Stimulated activated CD8-positive, alpha-beta memory T cell treated with anti-CD3 and anti-CD28 coated beads, Interleukin-7, amount 100 ng/mL, for 1 hour (primary cell): ENCODE measurements at regions not wholly inside any gene's neighbourhood (a gene's known extent, or its start where the extent isn't known, plus 50 kb on each side); places are given as distances from the start of the nearest gene placed in this dataset.
"Not testable (repeated sequence)": the region's sequence is repeated elsewhere in the genome, so short reads cannot be mapped to it uniquely, and the experiment has no call there.

ENCODE experiments used
- DNase-seq, 2 donors: peaks; one replicate each; pipeline ENCODE4 v3.0.0-alpha.2; 2020; ENCODE audit warnings: low read depth in 2 of 2

DNA sequence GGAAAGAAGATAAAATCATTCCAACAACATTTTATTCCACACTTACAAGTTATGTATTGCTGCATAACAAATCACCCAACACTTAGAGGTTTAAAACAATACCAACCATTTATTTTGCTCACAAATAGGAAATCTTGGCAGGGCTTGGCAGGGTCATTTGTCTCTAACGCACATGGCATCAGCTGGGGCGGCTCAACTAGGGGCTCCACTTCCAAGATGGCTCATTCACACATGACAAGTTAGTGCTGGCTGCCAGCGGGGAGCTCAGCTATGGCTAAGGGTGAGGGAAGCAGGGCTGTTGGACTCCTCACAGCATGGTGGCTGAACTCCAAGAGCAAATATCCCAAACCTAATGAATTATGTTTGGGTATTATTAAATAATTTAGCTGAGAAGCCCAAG lies 377.0 kb downstream of the ZNF674 start:
- no peak for DNase-seq

DNA sequence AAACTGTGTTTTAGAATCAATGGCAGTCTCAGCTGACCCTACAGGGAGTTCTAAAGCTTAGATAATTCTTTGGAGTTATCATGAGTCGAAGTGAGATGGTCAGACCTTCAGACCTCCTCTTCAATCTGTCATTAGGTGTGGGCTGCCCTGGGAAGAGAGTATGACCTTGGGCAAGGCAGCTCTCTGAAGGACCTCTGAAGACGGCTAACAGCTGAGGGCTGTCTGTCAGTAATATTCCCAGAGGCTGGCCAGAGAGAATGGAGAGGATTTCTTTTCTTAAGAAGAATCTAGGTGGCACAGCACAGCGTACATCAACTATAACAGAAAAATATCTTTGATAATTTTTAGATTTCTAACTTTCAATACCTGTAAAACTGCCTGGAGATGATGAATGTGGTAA lies 379.4 kb downstream of the ZNF674 start:
- no peak for DNase-seq

DNA sequence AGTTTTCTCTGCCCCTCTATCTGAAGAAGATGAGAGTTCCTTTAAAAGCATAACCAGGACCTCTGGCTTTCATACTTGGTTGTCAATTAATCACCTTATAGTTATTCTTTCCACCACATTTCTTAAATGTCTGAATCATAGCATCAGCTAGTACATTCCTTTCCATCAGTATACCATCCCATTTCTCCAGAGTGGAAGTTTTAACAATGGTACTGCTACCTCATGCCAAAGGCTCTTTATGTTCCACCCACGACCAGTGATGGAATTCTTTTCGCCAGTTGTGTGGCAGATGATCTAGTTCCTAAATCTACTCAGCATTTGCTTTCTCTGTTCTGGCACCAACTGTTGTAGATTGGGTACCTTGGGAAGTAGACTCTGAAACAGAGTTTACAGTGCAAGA lies 379.8 kb downstream of the ZNF674 start:
- no peak for DNase-seq

DNA sequence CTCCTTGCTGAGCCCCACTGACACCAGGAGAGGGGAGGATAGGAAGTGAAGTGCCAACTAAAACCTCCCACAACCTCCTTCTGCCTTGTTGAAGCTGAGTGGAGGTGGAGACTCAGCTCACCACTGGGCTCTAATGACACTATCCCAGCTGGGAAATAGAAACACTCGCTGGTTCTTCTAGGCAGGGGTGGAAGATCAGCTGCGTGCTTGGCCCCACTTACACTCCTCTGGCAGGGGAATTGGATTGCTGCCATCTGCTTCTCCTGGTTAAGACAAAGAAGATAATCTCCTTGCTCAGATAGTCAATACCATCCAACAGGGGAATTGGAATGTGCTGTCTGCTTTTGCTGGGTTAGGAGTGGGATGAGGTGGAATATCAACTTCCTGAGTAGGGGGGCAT lies 392.5 kb downstream of the ZNF674 start:
- no peak for DNase-seq

DNA sequence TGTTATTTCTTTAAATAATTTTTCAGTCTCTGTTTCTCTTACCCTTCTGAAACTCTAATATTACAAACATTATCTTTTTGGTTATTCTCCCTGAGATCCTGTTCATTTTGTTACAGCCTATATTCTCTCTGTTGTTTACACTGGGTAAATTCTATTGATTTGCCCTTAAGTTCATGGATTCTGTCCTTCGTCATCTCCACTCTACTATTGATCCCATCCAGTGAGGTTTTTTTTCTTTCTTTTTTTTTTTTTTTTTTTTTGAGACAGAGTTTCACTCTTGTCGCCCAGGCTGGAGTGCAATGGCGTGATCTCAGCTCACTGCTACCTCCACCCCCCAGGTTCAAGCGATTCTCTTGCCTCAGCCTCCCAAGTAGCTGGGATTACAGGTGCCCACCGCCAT lies 393.9 kb downstream of the ZNF674 start:
- DNase-seq, result not testable (repeated sequence)

DNA sequence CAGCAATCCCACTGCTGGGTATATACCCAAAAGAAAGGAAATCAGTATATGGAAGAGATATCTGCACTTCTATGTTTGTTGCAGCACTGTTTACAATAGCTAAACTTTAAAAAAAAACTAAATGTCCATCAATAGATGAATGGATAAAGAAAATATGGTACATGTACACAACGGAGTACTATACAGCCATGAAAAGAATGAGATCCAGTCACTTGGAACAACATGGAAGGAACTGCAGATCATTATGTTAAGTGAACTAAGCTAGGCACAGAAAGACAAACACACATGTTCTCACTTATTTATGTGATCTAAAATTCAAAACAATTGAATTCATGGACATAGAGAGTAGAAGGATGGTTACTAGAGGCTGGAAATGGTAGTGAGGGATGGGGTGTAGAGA lies 400.7 kb downstream of the ZNF674 start:
- DNase-seq, result no peak

DNA sequence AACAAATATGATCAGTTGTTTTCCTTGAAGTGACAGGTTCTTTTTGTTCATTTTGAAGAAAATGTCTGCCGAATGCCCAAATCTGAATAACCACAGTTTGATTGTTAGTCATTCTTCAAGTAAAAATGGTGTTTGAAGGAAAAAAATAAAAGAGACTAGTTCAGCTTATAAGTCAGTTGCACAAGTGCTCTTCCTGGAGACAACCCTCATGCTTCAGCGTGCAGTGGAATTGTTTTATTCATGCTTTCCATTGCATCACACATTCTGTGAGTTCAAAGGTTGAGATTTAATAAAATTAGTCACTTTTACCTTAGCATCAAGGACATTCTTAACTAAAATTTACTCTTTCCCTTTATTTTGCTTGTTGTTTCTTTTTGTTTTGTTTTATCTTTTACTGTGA lies 404.9 kb downstream of the ZNF674 start:
- DNase-seq, result no peak

DNA sequence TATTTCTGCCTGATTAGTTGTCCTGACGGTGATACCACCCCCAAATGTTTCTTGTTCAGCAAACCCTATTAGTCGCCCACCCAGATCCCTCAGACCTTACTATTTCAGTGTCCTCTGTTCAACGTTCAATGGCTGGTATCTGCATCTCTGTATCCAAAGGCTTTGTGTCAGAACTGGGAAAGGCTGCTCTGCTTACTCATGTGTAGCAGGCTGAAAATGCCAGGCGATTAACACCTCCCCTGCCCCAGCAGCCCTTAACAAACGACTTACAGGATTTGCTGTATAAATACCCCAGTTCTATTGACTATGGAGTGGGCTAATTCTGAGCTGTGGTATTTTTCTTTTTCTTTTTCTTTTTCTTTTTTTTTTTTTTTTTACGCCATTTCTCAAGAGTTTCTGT lies 415.0 kb downstream of the ZNF674 start:
- DNase-seq, result no peak

DNA sequence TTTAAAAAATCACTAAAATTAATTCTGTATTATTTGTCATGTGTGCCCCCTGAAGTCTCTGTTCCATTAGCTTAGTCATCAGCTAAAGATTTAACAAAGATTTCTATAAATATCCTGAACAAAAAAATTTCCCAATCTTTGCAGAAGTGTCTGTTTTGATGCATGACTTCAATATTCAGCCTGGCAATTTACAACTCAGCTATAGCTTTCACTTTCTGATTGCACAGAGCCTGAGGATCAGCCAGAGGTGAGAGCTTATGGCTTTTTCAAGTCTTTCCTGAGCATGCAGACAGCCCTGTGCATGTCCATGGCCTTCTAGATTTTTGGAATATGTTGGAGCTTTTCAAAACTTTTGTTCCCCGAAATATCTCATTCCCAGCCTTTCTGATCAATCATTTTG lies 420.1 kb downstream of the ZNF674 start:
- no peak for DNase-seq

DNA sequence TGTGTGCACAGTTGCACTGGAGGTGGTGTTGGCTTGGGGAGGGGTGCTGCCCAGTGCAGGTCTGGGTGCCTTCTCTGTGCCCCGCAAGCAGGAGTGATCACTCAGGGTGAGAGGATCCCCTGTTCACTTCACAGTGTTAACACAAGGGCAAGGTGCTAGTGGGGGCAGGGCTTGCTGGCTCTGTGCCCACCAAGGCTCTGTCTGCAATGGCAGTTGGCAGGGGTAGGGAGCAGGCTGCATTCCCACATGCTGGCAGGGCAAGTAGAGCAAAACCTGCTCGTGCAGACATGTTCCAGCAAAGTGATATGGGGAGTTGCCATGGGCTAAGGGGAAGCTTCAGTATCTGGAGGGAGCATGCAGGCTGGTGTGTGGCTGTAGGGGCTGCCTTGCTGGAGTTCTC lies 428.0 kb downstream of the ZNF674 start:
- no peak for DNase-seq

DNA sequence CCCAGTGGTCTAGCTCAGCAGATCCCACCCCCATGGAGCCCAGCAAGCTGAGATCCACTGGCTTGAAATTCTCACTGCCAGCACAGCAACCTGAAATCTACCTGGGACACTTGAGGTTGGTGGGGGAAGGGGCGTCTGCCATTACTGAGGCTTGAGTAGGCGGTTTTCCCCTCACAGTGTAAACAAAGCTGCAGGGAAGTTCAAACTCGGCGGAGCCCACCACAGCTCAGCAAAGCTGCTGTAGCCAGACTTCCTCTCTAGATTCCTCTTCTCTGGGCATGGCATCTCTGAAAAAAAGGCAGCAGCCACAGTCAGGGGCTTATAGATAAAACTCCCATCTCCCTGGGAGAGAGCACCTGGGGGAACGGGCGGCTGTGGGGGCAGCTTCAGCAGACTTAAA lies 457.9 kb downstream of the ZNF674 start:
- DNase-seq, result not testable (repeated sequence)

DNA sequence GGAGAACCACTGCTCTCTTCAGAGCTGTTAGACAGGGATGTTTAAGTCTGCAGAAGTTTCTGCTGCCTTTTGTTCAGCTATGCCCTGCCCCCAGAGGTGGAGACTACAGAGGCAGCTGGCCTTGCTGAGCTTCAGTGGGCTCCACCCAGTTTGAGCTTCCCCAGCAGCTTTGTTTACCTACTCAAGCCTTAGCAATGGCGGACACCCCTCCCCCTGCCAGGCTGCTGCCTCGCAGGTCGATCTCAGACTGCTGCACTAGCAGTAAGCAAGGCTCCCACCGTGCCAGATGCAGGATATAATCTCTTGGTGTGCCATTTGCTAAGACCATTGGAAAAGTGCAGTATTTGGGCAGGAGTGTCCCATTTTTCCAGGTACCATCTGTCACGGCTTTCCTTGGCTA lies 465.1 kb downstream of the ZNF674 start:
- not testable (repeated sequence) for DNase-seq

DNA sequence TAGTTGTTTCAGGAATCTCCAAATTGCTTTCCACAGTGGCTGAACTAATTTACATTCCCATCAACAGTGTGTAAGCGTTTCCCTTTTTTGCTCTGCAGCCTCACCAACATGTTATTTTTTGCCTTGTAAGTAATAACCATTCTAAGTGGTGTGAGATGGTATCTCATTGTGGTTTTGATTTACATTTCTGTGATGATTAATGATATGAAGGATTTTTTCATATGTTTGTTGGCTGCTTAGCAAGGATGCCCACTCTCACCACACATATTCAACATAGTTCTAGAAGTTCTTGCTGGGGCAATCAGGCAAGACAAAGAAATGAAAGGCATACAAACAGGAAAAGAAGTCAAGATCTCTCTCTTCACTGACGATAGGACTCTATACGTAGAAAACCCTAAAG lies 472.4 kb downstream of the ZNF674 start:
- DNase-seq, result no peak

DNA sequence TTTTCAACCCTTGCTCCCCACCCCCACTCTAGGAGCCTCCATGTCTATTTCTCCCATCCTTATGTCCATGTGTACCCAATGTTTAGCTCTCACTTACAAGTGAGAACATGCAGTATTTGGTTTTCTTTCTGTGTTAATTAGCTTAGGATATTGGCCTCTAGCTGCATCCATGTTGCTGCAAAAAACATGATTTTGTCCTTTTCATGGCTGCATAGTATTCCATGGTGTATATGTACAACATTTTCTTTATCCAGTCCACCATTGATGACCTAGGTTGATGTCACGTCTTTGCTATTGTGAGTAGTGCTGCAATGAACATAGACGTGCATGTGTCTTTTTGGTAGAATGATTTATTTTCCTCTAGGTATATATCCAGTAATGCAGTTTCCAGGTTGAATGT lies 472.8 kb downstream of the ZNF674 start:
- no peak for DNase-seq

DNA sequence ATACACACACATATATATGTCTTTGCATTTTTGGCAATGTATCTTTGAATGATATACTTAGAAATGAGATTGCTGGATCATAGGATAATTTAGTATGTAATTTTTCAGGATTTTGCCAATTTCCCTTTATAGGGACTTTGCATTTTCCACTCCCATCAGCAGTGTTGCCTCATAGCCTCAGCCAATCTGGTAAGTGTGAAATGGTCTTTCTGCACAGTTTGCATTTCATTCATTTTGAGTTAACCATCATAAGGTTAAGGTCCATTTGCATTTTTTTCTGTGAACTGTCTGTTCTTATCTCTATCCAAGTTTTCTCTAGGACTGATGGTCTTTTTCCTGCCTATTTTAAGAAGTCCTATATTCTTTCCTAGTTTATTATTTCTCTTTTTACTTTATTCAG lies 474.8 kb downstream of the ZNF674 start:
- no peak for DNase-seq

DNA sequence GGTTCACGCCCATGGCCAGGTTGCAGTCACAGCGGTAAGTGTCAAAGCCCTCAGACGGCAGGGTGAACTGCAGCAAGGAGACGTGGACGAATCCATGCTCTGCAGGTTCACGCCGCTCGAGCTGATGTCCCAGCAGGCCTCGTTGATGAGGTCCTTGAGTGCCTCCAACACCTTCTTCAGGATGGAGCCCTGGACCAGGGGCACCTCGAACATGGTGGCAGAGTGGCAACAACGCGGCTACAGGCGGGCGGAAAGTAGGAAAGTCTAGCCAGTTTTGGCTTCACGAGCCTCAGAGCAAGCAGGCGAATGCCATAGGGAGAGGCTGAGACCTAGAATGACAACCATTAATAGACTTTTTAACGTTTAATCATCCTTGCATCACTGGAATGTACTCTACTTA lies 485.9 kb downstream of the ZNF674 start:
- no peak for DNase-seq

DNA sequence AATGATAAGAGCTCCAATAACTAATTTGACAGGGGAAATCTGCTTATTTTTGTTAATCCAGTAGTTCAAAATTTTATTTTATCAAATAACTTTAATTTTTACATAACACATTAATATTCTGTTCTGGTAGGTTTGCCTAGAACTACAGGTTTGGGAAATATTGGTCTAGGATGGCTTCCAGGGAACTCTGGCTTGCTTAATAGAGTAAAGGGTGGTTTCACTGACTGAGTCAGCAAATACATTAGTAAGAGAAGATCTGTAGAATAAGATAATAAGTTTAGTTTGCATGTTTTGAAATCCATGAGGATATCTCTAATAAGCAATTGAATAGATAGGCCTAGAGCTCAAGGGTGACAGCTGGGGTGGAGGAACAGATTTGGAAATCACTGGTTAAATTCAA lies 500.7 kb downstream of the ZNF674 start:
- no peak for DNase-seq

DNA sequence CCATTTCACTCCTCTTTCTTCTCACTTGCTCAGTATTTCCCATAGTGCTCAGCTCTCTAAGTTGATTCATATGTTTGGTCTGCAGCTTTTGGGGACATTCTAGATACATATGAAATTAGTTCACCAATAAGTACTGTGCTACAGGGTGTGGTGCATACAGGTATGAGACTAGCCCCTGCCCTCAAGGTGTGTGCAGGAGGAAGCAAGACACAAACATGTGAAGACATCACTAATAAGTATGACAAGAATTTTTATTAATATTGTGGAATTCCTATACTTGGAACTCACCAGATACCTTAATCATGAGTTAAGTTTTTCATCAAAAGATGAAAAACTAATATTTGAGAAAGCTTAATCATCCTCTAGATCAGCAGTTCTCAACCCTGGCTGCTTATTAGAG lies 505.2 kb downstream of the ZNF674 start:
- no peak for DNase-seq

DNA sequence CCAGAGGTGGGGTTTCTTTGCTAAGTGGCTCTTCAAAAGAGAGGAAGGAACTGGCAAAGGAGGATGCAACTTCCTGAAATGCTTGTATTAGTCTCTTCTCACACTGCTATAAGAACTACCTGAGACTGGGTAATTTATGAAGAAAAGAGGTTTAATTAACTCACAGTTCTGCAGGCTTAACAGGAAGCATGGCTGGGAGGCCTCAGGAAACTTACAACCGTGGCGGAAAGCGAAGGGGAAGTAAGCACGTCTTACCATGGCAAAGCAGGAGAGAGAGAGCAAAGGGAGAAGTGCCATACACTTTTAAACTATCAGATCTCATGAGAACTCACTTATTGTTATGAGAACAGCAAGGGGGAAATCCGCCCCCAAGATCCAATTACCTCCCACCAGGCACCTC lies 505.7 kb downstream of the ZNF674 start:
- no peak for DNase-seq

DNA sequence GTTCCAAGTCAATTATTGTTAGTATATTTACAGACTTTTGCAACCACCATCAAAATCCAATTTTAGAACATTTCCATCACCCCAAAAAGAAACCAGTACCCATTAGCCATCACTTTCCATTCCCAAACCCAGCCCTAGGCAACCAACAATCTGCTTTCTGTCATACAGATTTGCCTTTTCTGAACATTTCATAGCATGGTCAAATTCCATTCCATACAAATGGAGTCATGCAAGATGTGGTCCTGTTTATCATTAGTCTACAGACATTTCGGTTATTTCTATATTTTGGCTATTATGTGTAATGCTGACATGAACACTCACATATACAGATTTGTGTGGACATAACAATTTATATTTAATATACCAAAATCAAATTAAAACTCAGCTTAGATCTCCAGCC lies 508.7 kb downstream of the ZNF674 start:
- no peak for DNase-seq

DNA sequence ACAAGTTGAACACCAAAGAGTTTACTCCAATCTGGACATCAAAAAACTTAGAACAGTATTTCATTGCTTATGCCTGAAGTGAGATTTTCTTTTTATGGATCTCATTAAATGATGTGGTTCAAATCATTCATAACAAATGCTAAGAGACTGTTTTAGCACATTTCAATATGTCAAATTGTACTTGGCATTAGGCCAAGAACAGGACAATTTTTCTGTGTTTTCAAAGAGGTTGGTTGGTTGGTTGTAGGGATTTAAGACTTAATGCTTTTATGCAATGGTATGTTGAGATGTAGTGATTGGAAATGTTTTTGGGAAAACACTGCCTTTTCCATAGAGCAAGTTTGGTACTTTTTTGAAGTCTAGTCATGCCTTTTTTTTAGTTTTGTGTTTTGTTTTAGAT lies 510.4 kb downstream of the ZNF674 start:
- no peak for DNase-seq

DNA sequence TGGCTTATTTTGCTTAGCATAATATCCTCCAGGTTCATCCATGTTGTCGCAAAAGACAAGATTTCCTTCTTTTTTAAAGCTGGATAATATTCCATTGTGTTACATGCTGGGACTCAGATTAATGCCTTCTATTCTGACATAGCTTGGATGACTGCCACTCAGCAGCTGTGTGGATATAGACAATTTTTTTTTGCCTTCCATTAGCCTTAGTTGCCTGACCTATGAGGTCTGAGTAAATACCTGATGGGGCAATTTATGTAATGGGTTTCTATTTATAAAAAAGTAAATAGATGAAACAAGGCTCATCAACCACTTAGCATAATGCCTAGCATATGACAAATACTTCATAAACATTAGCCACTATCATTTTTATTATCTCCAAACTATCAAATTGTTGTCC lies 515.4 kb downstream of the ZNF674 start:
- no peak for DNase-seq

DNA sequence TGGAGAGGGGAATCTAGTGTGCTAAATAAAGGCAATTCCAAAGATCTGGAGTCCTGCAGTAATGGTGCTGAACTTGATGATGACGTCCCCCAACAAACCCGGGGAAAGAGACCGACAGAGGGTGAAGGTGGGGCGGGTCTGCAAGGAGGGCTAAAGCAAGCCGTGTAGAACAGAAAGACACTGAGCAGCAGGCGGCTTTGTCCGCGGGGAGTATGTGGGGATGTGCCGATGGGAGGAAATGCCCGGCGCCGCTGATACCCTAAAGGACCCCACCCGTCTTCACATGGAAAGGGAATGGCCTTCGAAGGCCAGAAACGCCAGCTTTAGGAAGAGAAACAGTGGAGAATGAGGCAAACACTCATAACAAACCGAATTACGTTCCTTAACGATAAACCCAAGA lies 528.9 kb downstream of the ZNF674 start:
- DNase-seq, result no peak

DNA sequence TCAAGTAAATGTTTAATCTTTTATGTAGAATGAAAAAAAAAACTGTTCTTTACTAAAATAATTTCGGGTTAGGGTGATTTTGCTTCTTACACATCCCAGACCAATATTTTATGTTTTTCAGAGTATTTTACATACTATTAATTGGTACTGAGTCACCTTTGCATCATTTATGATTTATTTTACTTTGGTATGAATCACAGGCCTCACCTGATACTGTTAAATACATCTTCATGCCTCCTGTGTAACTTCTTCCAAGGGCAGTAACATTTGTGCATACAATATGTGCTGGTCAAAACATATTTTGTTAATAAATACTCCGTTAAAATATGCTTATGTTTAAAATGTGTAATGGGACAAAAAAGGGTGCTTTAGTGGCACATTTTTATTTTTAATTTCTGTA lies 529.6 kb downstream of the ZNF674 start:
- no peak for DNase-seq
